GM19238 (cell line): ENCODE measurements at regions not wholly inside any gene's neighbourhood (a gene's known extent, or its start where the extent isn't known, plus 50 kb on each side); places are given as distances from the start of the nearest gene placed in this dataset.
"Not testable (repeated sequence)": the region's sequence is repeated elsewhere in the genome, so short reads cannot be mapped to it uniquely, and the experiment has no call there.

ENCODE experiments used
- DNase-seq: peaks from one replicate; pipeline ENCODE4 v3.0.0; 2011; ENCODE audit warnings: low spot score; ENCODE audit not compliant: insufficient read length

DNA sequence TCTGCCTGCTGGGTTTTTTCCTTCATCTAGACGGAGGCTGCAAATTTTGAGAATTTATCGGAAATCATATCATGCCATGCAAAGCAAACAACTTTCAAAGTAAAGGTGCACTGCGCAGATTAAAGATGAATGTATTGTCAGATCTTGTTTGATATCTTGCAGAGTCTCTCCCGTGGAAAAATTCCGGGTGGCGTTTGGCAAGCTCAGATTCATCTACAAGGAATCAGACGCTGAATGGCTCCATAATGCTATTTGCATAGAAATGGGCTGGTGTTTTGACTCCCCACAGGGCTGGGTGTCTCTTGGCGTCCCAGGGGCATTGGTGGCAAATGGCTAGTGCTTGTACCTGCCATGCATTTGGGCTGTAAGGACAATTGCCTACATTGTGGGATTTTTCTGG, 274.0 kb downstream of the VRK1 start:
- no peak for DNase-seq

DNA sequence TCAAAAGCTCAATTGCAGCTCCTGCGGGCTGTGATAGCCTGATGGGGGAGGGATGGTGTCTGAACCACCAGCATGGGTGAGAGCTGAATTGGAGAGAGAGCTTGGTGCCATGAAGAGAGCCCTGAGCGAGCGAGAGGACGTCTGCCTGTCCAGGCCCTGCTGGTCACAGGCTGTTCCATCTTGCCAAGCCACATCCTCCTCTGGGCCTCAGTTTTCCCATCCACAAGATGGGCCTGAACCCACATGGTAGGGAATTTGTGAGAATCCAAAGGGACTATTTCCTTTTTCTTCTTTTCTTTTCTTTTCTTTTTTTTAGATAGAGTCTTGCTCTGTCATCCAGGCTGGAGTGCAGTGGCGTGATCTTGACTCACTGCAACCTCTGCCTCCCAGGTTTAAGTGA, 276.4 kb downstream of the VRK1 start:
- DNase-seq: no peak

DNA sequence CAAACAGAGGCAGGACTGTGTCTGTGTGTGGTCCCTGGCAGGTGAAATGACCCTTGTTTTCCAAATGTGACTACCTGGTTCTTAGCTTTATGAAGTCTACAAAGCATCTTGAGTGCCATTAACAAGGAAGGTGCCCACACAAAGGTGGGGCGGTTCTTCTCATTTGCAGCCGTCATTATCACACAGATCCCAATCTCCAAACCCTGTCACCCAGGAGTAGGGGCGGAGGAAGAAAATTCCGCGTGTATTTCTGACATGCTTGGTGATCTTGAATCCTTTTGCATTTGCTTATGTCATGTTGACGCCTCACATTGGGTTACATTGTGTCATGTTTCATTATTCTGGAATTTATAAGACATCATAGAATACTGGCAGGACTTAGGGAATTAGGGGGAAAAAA, 277.3 kb downstream of the VRK1 start:
- DNase-seq: no peak

GRCh38 chr14:97074856-97075255, 277.7 kb downstream of the VRK1 start:
- no peak for DNase-seq

- DNase-seq: peak; percentile 18
Observed at GRCh38 chr14:97077253-97077653, 280.1 kb downstream of the VRK1 start.

GRCh38 chr14:97077687-97078086, 280.5 kb downstream of the VRK1 start:
- DNase-seq: no peak

DNA sequence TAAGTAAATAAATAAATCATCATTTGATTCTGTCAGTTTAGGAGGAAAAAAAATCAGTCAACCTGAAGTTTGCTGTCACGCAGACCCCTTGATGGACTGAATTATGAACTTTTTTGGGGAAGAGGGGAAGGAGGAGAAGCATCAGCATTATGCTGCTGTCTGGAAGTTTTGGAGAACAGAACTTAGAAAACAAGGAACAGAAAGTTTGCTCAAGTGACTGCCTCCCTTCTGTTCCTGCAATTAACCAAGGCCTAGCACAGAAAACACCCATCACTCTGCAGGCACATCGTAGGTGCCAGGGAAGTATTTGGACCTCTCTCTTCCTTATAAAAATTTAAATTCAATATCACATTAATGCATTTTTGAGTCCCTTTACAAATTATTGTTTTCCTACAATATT, 283.8 kb downstream of the VRK1 start:
- no peak for DNase-seq

DNA sequence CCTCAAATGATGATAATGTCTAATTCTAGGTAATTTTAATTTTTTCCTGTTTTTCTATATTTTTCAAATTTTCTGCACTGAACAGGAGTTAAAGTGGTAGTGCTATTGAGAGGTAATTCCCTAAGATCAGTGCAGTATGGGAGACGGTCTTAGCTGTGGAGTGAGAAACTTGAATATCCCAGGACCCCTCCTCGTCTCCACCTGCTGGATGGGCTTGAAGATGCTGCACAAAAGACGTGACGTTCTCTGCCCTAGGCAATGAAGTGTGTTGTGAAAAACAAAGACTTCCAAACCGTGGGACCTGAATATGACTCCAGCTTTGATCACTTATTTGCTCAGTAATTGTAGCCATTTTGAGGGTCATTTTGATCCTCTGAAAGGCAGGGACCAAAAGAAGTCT, 298.1 kb downstream of the VRK1 start:
- no peak for DNase-seq

DNA sequence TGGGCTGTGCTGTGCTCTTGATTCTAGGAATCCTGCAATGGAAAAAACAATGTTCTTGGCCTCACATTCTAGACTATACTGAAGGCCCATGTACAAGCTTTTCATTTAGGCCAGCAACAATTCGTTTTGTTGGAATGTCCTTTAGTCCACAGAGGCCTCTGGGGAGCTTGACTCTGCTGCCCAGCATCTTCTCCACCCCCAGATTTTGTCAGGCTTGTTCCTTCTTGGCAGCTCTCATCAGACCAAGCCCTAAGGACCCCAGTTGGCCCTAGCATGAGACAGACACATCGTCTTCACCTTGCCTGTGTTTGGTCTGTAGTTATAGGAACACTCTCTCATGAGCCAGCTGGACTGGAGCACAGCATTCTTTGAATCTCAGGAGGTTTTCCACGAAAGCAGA, 300.1 kb downstream of the VRK1 start:
- no peak for DNase-seq

GRCh38 chr14:97100306-97100705, 303.1 kb downstream of the VRK1 start:
- no peak for DNase-seq

DNA sequence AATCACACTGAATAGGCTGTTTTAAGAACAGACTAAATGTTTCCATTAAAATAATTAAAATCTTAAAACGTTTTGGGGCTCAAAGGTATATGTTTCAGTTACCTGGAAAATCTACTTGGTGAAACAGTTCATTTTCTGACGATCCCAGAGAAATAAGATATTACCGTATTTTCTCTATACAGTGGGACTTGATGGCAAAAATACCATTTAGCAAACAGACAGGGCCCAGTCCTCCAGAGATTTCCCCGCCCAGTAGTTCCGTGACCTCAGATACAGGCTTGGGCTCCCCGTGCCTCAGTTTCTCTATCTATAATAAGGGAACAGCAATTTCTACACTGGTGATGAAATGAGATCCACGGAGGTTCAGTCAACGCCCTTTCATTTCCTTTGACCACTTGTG, 304.4 kb downstream of the VRK1 start:
- DNase-seq: no peak

GRCh38 chr14:97104029-97104428, 306.8 kb downstream of the VRK1 start:
- no peak for DNase-seq

DNA sequence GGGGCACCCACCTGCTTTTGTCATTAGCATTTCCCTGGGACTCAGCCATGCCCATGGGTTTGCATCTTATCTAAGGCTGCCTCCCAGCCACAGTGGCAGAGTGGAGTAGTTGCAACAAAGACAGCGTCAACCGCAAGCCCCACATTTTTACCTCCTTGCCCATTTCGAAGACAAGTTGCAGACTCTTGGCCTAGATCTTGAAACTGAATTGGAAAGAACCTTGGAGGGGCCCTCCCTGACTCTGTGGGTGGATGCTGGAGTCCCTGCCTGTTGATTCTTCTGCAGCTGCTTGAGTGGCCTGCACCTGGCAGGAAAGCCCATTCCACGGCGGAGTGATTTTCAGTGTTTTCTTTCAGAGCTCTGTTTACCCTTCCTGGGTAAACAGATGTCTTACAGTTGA, 309.0 kb downstream of the VRK1 start:
- no peak for DNase-seq

GRCh38 chr14:97106609-97107008, 309.4 kb downstream of the VRK1 start:
- no peak for DNase-seq

- DNase-seq: no peak
Observed at GRCh38 chr14:97107080-97107479, 309.9 kb downstream of the VRK1 start.

DNA sequence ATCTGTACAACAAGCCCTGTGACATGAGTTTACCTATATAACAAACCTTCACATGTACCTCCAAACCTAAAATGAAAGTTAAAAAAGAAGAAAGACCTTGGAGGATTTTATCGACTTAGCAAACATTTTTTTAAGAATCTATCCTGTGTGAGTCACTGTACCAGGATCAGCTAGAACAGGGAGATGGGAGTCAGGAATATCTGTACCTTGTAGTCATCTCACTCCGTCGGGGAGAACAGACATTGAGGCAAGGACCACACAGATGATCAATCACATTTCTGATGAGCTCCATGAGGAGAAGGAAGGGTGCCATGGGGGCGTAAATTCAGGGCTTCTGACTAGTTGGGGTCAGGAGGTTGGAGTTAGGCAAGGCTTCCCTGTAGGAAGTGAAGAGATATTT, 310.6 kb downstream of the VRK1 start:
- no peak for DNase-seq

- no peak for DNase-seq
Observed at GRCh38 chr14:97109234-97109633, 312.1 kb downstream of the VRK1 start.

DNA sequence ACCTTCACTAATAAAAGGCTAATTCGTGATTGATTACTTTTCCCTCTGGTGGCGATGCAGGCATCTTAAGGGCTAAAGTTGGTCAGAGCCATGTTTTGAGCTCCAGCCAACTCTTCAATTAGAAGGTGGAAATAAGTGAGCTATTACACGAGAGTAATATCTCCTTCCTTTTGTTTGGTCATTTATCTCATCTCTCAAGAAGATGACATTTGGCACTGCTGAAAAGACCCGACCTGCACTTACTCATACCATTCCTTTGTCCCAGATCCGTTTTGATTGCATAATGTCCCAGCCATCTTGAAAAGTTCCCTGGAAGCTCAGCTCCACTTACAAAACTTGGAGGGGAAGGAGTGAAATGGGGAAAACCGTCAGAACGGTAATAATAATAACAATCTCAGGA, 316.2 kb downstream of the VRK1 start:
- no peak for DNase-seq

- no peak for DNase-seq
Observed at GRCh38 chr14:97116546-97116945, 319.4 kb downstream of the VRK1 start.

DNA sequence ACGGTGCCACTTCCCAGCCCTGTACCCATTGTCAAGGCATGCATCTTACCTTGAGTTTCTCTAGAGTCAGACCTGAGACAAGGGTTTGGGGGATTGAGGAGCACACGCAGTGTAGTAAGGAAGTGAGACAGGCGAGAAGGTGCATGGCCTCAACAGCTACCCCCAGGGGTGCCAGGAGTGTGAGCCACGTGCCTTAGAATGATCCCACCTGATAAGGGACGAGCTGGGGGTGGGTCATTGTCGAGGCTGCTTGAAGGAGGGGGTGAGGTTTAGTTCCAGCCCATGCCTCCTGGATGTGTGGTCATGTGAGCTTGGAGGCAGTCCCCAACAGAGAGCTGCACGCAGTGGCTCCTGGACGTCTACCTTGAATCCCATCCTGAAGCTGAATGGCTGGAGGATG, 320.5 kb downstream of the VRK1 start:
- no peak for DNase-seq

DNA sequence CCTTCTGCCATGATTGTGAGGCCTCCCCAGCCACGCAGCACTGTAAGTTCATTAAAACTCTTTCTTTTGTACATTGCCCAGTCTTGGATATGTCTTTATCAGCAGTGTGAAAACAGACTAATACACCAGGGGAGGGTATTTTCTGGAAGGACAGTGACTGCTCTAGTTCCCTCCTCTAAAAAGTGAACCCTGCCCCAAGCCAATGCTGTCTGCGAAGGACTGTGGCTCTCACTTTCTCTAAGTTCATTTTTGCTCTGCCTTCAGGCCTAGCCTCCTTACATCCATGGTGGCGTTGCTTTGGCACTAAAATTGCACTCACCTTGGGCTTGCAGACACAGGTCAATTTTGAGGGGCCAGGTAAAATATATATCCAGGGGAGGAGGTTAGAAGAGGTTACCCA, 323.0 kb downstream of the VRK1 start:
- DNase-seq: no peak

DNA sequence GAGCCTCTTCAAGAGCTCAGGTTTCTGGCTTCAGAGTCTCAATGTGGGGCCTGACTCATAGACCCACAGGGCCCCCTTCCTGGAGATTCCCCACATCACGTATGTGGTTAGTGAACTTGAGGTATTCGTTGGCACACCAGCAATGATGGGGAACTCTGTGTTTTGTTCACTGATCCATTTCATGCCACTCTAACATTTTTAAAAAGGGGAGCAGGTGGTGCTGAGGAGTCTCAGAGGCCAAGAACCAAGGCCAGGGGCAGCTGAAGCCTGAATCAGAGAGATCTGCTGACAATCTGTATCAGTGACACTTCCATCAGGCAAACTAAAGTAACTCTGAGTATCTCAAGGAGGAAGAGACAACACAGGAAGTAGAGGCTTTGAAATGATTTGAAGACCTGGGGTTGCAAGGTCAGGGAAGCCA, 323.4 kb downstream of the VRK1 start:
- no peak for DNase-seq

DNA sequence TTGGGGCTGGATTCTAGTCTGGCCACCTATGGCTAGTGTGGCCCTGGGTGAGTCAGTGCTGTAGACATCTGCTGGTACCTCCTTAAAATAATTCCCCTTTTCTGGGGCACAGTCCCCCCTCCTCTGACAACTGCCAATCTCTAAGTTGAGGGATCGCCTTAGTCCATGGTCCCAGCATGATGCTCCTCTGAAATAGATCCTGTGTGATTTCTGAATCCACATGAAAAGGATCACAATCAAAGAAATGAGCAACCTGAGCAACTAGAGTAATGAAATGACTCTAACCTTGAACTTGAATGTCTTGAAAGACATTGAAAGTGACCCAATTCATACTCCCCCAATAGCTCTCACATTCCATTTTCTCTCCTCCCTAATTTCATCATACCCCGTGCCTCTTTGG, 332.5 kb downstream of the VRK1 start:
- no peak for DNase-seq

- not testable (repeated sequence) for DNase-seq
Observed at GRCh38 chr14:97135847-97136246, 338.7 kb downstream of the VRK1 start.

- no peak for DNase-seq
Observed at GRCh38 chr14:97137705-97138104, 340.5 kb downstream of the VRK1 start.
